GM19397 (cell line): ENCODE measurements at regions not wholly inside any gene's neighbourhood (a gene's known extent, or its start where the extent isn't known, plus 50 kb on each side); places are given as distances from the start of the nearest gene placed in this dataset.

Source experiments
- ATAC-seq: cut with Tn5 transposase; IDR thresholded peaks from one replicate; pipeline ENCODE4 v1.9.1; 2021; ENCODE audit warnings: mild to moderate bottlenecking, moderate library complexity; ENCODE audit not compliant: unreplicated experiment

- ATAC-seq: no peak
These were observed 340.8 kb downstream of the BCAT1 start for GRCh38 chr12:24608108-24608507.

- no peak for ATAC-seq
These were observed 343.0 kb downstream of the BCAT1 start for GRCh38 chr12:24605916-24606315.

GRCh38 chr12:24605466-24605865, 343.4 kb downstream of the BCAT1 start:
- ATAC-seq: no peak

GRCh38 chr12:24603371-24603770, 345.5 kb downstream of the BCAT1 start:
- no peak for ATAC-seq

- ATAC-seq: no peak
These were observed 347.9 kb downstream of the BCAT1 start for GRCh38 chr12:24600996-24601395.

- ATAC-seq: no peak
These were observed 348.4 kb downstream of the BCAT1 start for GRCh38 chr12:24600551-24600950.

GRCh38 chr12:24599736-24600135, 349.2 kb downstream of the BCAT1 start:
- ATAC-seq: no peak

- no peak for ATAC-seq
These were observed 351.3 kb downstream of the BCAT1 start for GRCh38 chr12:24597580-24597979.

- no peak for ATAC-seq
These were observed 352.0 kb downstream of the BCAT1 start for GRCh38 chr12:24596768-24597388.

GRCh38 chr12:24595652-24596235, 353.2 kb downstream of the BCAT1 start:
- ATAC-seq: no peak

GRCh38 chr12:24591715-24592440, 357.0 kb downstream of the BCAT1 start:
- no peak for ATAC-seq

GRCh38 chr12:24591079-24591626, 357.7 kb downstream of the BCAT1 start:
- no peak for ATAC-seq

GRCh38 chr12:24586293-24586692, 362.6 kb downstream of the BCAT1 start:
- no peak for ATAC-seq

- no peak for ATAC-seq
These were observed 364.7 kb downstream of the BCAT1 start for GRCh38 chr12:24584032-24584675.

GRCh38 chr12:24582954-24583601, 365.8 kb downstream of the BCAT1 start:
- ATAC-seq: no peak

GRCh38 chr12:24574538-24574937, 374.4 kb downstream of the BCAT1 start:
- no peak for ATAC-seq

- ATAC-seq: no peak
These were observed 375.3 kb downstream of the BCAT1 start for GRCh38 chr12:24573621-24574020.

- ATAC-seq: no peak
These were observed 383.6 kb downstream of the BCAT1 start for GRCh38 chr12:24565300-24565699.

GRCh38 chr12:24562771-24563431, 386.0 kb downstream of the BCAT1 start:
- no peak for ATAC-seq
